B cell (primary cell): ENCODE measurements at regions not wholly inside any gene's neighbourhood (a gene's known extent, or its start where the extent isn't known, plus 50 kb on each side); places are given as distances from the start of the nearest gene placed in this dataset.

Experiments used
- ATAC-seq: fragments of 200-7000 bp; cut with Tn5 transposase; one replicate; pipeline ENCODE4 v1.10.0; 2021; ENCODE audit warnings: low read depth, mild to moderate bottlenecking, moderate number of reproducible peaks, moderate library complexity
- CTCF ChIA-PET: fragments of 350-600 bp; sonication (Branson Sonifier 250); formaldehyde crosslinking; loops from one replicate; lab custom pipeline; 2021; ENCODE audit warnings: antibody characterized with exemption, inconsistent platforms; lab: Charles Lee
- POLR2A ChIA-PET: fragments of 350-600 bp; sonication (Branson Sonifier 250); formaldehyde crosslinking; loops from one replicate; lab custom pipeline; 2021; ENCODE audit warnings: antibody characterized with exemption; lab: Charles Lee
- DNase-seq: peaks from one replicate; pipeline ENCODE4 v3.0.0; 2013
- H2AFZ ChIP-seq: 2 replicates; pipeline ENCODE4 v1.6.1; 2012; ENCODE audit warnings: mild to moderate bottlenecking, low read depth, low read length; ENCODE audit not compliant: insufficient read depth, poor library complexity, severe bottlenecking
- H3K27ac ChIP-seq, 2 donors: 1 replicate in 1 of 2; 2 replicates in 1 of 2; pipeline ENCODE4 v1.5.1; 2012 to 2013; ENCODE audit warnings: low read length in 2 of 2, mild to moderate bottlenecking in 2 of 2, moderate library complexity in 1 of 2
- H3K27me3 ChIP-seq, 4 experiments: fragments of 200-600 bp in 1 of 4; sonication (generic) in 1 of 4; replicated peaks in 1 of 4; 1 replicate in 2 of 4; 2 replicates in 2 of 4; pipeline versions ENCODE4 v1.6.1 to v1.7.0; 2013 to 2016; ENCODE audit warnings: low read length in 3 of 4, mild to moderate bottlenecking in 2 of 4, mixed read lengths in 1 of 4, moderate library complexity in 1 of 4; ENCODE audit not compliant: insufficient read depth in 4 of 4, control insufficient read depth in 3 of 4; ENCODE audit errors: control extremely low read depth in 1 of 4
- H3K36me3 ChIP-seq, 2 experiments: replicated peaks in 1 of 2; 1 replicate in 1 of 2; 2 replicates in 1 of 2; pipeline versions ENCODE4 v1.6.1 to v1.7.1; 2013; ENCODE audit warnings: low read length in 1 of 2; ENCODE audit not compliant: insufficient read depth in 2 of 2, control insufficient read depth in 1 of 2; ENCODE audit errors: control extremely low read depth in 1 of 2, extremely low read depth in 1 of 2
- H3K4me1 ChIP-seq, 2 donors: fragments of 200-600 bp in 1 of 2; sonication (generic) in 1 of 2; 1 replicate in 1 of 2; 2 replicates in 1 of 2; pipeline versions ENCODE4 v1.5.1 to v1.6.1; 2013 to 2017; ENCODE audit warnings: low read length in 2 of 2; ENCODE audit not compliant: control insufficient read depth in 2 of 2, insufficient read depth in 2 of 2
- H3K4me2 ChIP-seq: replicated peaks from 2 replicates; pipeline ENCODE3; 2012; ENCODE audit warnings: mild to moderate bottlenecking, low read depth, low read length; ENCODE audit not compliant: poor library complexity, severe bottlenecking
- H3K4me3 ChIP-seq, 5 experiments: fragments of 200-600 bp in 1 of 5; sonication (generic) in 1 of 5; 1 replicate in 3 of 5; 2 replicates in 2 of 5; pipeline versions ENCODE4 v1.5.1 to v1.7.0; 2011 to 2016; ENCODE audit warnings: low read length in 4 of 5, mild to moderate bottlenecking in 4 of 5, low read depth in 2 of 5, control low read depth in 1 of 5, moderate library complexity in 1 of 5; ENCODE audit not compliant: insufficient read depth in 1 of 5; ENCODE audit errors: control extremely low read depth in 1 of 5, extremely low read depth in 1 of 5
- H3K79me2 ChIP-seq: fragments of 200-600 bp; sonication (generic); one replicate; pipeline ENCODE4 v1.6.0; 2016; ENCODE audit warnings: low read length; ENCODE audit not compliant: control insufficient read depth, insufficient read depth
- H3K9ac ChIP-seq: fragments of 200-600 bp; sonication (generic); 2 replicates; pipeline ENCODE4 v1.6.1; 2017; ENCODE audit warnings: mild to moderate bottlenecking, low read length, moderate library complexity
- H3K9me3 ChIP-seq, 3 donors: one replicate each; pipeline versions ENCODE4 v1.6.1 to v1.7.1; 2013; ENCODE audit warnings: low read length in 2 of 3; ENCODE audit not compliant: control insufficient read depth in 2 of 3, insufficient read depth in 1 of 3; ENCODE audit errors: control extremely low read depth in 1 of 3
- H4K20me1 ChIP-seq: 2 replicates; pipeline ENCODE4 v1.6.0; 2012; ENCODE audit warnings: mild to moderate bottlenecking, low read length; ENCODE audit not compliant: insufficient read depth, control insufficient read depth, poor library complexity, severe bottlenecking
- H3K27ac Mint-ChIP-seq: one replicate; pipeline ENCODE4 v1.8.0; 2021; ENCODE audit warnings: mixed read lengths
- H3K27me3 Mint-ChIP-seq: one replicate; pipeline ENCODE4 v1.8.0; 2021; ENCODE audit warnings: mixed read lengths
- H3K4me1 Mint-ChIP-seq: one replicate; pipeline ENCODE4 v1.8.0; 2021; ENCODE audit warnings: mixed read lengths
- H3K4me3 Mint-ChIP-seq: one replicate; pipeline ENCODE4 v1.8.0; 2021; ENCODE audit warnings: mixed read lengths
- H3K9me3 Mint-ChIP-seq: one replicate; pipeline ENCODE4 v1.8.0; 2022; ENCODE audit warnings: mixed read lengths; ENCODE audit not compliant: insufficient read depth
- EZH2 ChIP-seq: IDR thresholded peaks from 2 replicates; pipeline ENCODE4 v1.6.1; 2012; ENCODE audit warnings: borderline replicate concordance, low read depth, mild to moderate bottlenecking, moderate library complexity, low read length; ENCODE audit not compliant: insufficient read depth, poor library complexity, severe bottlenecking
- WGBS: methylation state at CpG from one replicate; pipeline ENCODE4 v1.1.5; 2013; ENCODE audit warnings: missing lambda C conversion rate; ENCODE audit not compliant: insufficient coverage; 5-methylcytosine and 5-hydroxymethylcytosine counted together
- intact Hi-C: fragments of 100-400 bp; cut with micrococcal nuclease; formaldehyde crosslinking; loops from one replicate; pipeline ENCODE4 v1.10.0; 2022
- TF ChIP-seq, protein P1 (sequence below): fragments of 200-600 bp; IDR thresholded peaks from one replicate; pipeline ENCODE4 v1.8.0; 2022; ENCODE audit warnings: antibody characterized with exemption, mild to moderate bottlenecking

DNA sequence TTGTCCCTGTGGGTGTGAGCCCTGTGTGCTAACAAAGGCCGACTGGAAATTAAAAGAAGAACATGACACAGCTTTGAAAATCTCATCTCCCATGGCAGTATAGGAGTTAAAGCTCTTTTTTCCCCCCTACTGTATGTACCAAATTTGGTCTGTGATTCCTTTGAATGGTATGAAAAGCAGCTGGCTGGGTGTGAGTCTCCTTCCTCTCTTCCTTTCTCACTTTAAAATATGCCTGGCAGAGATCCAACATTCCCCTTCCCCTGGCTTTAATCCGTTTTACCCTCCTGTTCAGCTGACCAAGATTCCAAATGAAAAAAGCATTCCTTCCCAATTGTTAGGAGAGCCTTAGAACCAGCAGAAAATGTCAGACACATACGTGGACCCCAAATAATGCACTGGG lies 225.0 kb upstream of the CELF2 start:
- Histone ChIP-seq H3K9ac (no peak overlapping the region), H2AFZ (no peak overlapping the region), H3K27me3 (peaks cover 0 to 3% (median 0%) of the 10 kb centered on the region in 4 experiments), H3K36me3 (no peaks in the 10 kb centered on the region), H4K20me1 (no peaks in the 10 kb centered on the region), H3K4me1 (no peaks in the 10 kb centered on the region), H3K9me3 (no peaks in the 10 kb centered on the region), H3K79me2 (no peaks in the 10 kb centered on the region), H3K27ac (no peak overlapping the region), H3K4me2 (no peak overlapping the region), H3K4me3 (no peak overlapping the region)
- Mint-ChIP-seq H3K9me3 (no peaks in the 10 kb centered on the region), H3K4me1 (no peaks in the 10 kb centered on the region), H3K4me3 (no peak overlapping the region), H3K27me3 (peaks cover 24% of the 10 kb centered on the region), H3K27ac (no peak overlapping the region)
- intact Hi-C loops: no loop called here
- ChIA-PET CTCF (no interaction called here), POLR2A (no interaction called here)
- no peak for ATAC-seq
- no peak for DNase-seq
- WGBS: no CpG with 5 or more reads among the region's 3 CpGs
- TF ChIP-seq, protein P1, sequence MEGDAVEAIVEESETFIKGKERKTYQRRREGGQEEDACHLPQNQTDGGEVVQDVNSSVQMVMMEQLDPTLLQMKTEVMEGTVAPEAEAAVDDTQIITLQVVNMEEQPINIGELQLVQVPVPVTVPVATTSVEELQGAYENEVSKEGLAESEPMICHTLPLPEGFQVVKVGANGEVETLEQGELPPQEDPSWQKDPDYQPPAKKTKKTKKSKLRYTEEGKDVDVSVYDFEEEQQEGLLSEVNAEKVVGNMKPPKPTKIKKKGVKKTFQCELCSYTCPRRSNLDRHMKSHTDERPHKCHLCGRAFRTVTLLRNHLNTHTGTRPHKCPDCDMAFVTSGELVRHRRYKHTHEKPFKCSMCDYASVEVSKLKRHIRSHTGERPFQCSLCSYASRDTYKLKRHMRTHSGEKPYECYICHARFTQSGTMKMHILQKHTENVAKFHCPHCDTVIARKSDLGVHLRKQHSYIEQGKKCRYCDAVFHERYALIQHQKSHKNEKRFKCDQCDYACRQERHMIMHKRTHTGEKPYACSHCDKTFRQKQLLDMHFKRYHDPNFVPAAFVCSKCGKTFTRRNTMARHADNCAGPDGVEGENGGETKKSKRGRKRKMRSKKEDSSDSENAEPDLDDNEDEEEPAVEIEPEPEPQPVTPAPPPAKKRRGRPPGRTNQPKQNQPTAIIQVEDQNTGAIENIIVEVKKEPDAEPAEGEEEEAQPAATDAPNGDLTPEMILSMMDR: no peak
- TF ChIP-seq EZH2: no peak

DNA sequence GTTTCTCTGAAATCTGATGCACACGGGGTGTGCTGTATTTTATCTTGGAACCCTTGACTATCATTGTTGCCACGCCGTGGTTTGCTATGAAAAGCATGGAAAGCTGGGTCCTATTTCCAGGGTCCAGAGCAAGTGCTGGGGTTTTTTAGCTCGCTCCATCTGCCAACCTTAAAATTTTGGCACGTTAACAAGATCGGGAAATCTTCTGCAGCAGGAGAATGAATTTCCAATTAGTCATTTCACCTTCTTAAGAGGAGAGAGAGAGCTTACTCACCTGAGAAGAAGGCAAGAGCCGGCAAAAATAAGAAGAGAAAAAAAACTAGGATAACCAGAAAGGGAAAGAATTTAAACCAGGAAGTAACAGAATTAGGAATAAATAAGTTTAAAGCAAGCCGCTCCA lies 223.6 kb upstream of the CELF2 start:
- H3K4me1 Mint-ChIP-seq: no peaks in the 10 kb centered on the region
- Histone ChIP-seq H4K20me1 (no peaks in the 10 kb centered on the region), H3K79me2 (no peaks in the 10 kb centered on the region), H3K4me2 (no peak overlapping the region), H3K9me3 (no peaks in the 10 kb centered on the region), H2AFZ (no peak overlapping the region), H3K4me3 (no peak overlapping the region), H3K27me3 (peaks cover 0 to 3% (median 0%) of the 10 kb centered on the region in 4 experiments), H3K36me3 (no peaks in the 10 kb centered on the region), H3K4me1 (no peaks in the 10 kb centered on the region), H3K27ac (no peak overlapping the region), H3K9ac (no peak overlapping the region)
- peaks cover 30% of the 10 kb centered on the region for H3K27me3 Mint-ChIP-seq
- intact Hi-C loops: no loop called here
- no peak overlapping the region for H3K27ac Mint-ChIP-seq
- WGBS: 78% methylated on average over 5 of the region's 8 CpGs
- no peaks in the 10 kb centered on the region for H3K9me3 Mint-ChIP-seq
- H3K4me3 Mint-ChIP-seq: no peak overlapping the region
- DNase-seq (no peak), ATAC-seq (no peak)
- POLR2A ChIA-PET: no interaction called here
- CTCF ChIA-PET: no interaction called here
- TF ChIP-seq EZH2: no peak
- TF ChIP-seq, protein P1: no peak
